Ascending aorta (tissue), 2 donors: ENCODE measurements at regions not wholly inside any gene's neighbourhood (a gene's known extent, or its start where the extent isn't known, plus 50 kb on each side); places are given as distances from the start of the nearest gene placed in this dataset.

Source experiments
- DNase-seq, 2 donors: peaks; one replicate each; pipeline ENCODE4 v3.0.0-alpha.2; 2019; ENCODE audit warnings: low spot score in 2 of 2
- H3K27ac ChIP-seq, 2 donors: fragments of 200-600 bp; sonication (generic); one replicate each; pipeline ENCODE4 v1.5.1; 2016 to 2017; ENCODE audit warnings: mild to moderate bottlenecking in 1 of 2
- H3K27me3 ChIP-seq: fragments of 200-600 bp; sonication (generic); one replicate; pipeline ENCODE4 v1.5.1; 2017
- H3K36me3 ChIP-seq, 2 donors: fragments of 200-600 bp; sonication (generic); one replicate each; pipeline ENCODE4 v1.5.1; 2016
- H3K4me1 ChIP-seq, 2 donors: fragments of 200-600 bp; sonication (generic); one replicate each; pipeline ENCODE4 v1.5.1; 2016 to 2017; ENCODE audit warnings: mild to moderate bottlenecking in 1 of 2
- H3K4me3 ChIP-seq, 2 donors: fragments of 200-600 bp; sonication (generic); one replicate each; pipeline ENCODE4 v1.5.1; 2016 to 2017; ENCODE audit warnings: mild to moderate bottlenecking in 1 of 2
- H3K9me3 ChIP-seq, 2 donors: fragments of 200-600 bp; sonication (generic); one replicate each; pipeline ENCODE4 v1.5.1; 2016
- CTCF ChIP-seq, 3 experiments: fragments of 200-600 bp in 2 of 3; fragments of 450-650 bp in 1 of 3; sonication (generic) in 2 of 3; IDR thresholded peaks; one replicate each; pipeline ENCODE4 v1.5.1; 2016 to 2019; ENCODE audit warnings: antibody characterized with exemption in 3 of 3, mild to moderate bottlenecking in 1 of 3, moderate library complexity in 1 of 3
- intact Hi-C: fragments of 100-400 bp; cut with DNase I; formaldehyde crosslinking; loops from one replicate; pipeline ENCODE4 v1.15.1; 2023

GRCh38 chr2:103605071-103605780 is 843.4 kb downstream of the TMEM182 start:
- no peak for DNase-seq
- Histone ChIP-seq H3K4me3 (no peak overlapping the region), H3K9me3 (no peaks in the 10 kb centered on the region), H3K36me3 (no peaks in the 10 kb centered on the region), H3K27me3 (no peaks in the 10 kb centered on the region), H3K4me1 (no peaks in the 10 kb centered on the region), H3K27ac (no peak overlapping the region)
- intact Hi-C loops: no loop called here
- no peak for TF ChIP-seq CTCF (IDR thresholded peaks at IDR 0.05)

- no peaks in the 10 kb centered on the region for H3K27me3 ChIP-seq
- intact Hi-C loops: no loop called here
- no peaks in the 10 kb centered on the region for H3K36me3 ChIP-seq
- no peaks in the 10 kb centered on the region for H3K4me1 ChIP-seq
- peaks cover 0 to 6% of the 10 kb centered on the region in 2 donors for H3K9me3 ChIP-seq
- no peak overlapping the region for H3K4me3 ChIP-seq
- TF ChIP-seq CTCF (IDR thresholded peaks at IDR 0.05): no peak
- DNase-seq: no peak
- no peak overlapping the region for H3K27ac ChIP-seq
Measured at GRCh38 chr2:103615611-103616105, 853.8 kb downstream of the TMEM182 start.

- peaks cover 0 to 14% of the 10 kb centered on the region in 2 donors for H3K9me3 ChIP-seq
- no peak for DNase-seq
- no peak overlapping the region for H3K4me3 ChIP-seq
- intact Hi-C loops: no loop called here
- no peak overlapping the region for H3K27ac ChIP-seq
- no peak for TF ChIP-seq CTCF (IDR thresholded peaks at IDR 0.05)
- no peaks in the 10 kb centered on the region for H3K4me1 ChIP-seq
- H3K27me3 ChIP-seq: no peaks in the 10 kb centered on the region
- H3K36me3 ChIP-seq: no peaks in the 10 kb centered on the region
Measured at GRCh38 chr2:103616891-103617290, 855.1 kb downstream of the TMEM182 start.

GRCh38 chr2:103618112-103618511 is 856.3 kb downstream of the TMEM182 start:
- Histone ChIP-seq H3K4me3 (no peak overlapping the region), H3K27ac (no peak overlapping the region), H3K36me3 (no peaks in the 10 kb centered on the region), H3K4me1 (no peaks in the 10 kb centered on the region), H3K9me3 (peaks cover 0 to 22% of the 10 kb centered on the region in 2 donors), H3K27me3 (no peaks in the 10 kb centered on the region)
- intact Hi-C loops: no loop called here
- no peak for DNase-seq
- no peak for TF ChIP-seq CTCF (IDR thresholded peaks at IDR 0.05)

- no peaks in the 10 kb centered on the region for H3K36me3 ChIP-seq
- H3K4me3 ChIP-seq: no peak overlapping the region
- DNase-seq: no peak
- no peaks in the 10 kb centered on the region for H3K4me1 ChIP-seq
- no peaks in the 10 kb centered on the region for H3K27me3 ChIP-seq
- peaks cover 0 to 8% of the 10 kb centered on the region in 2 donors for H3K9me3 ChIP-seq
- intact Hi-C loops: no loop called here
- no peak for TF ChIP-seq CTCF (IDR thresholded peaks at IDR 0.05)
- H3K27ac ChIP-seq: no peak overlapping the region
Measured at GRCh38 chr2:103627301-103627700, 865.5 kb downstream of the TMEM182 start.
